HG02610 (cell line): ENCODE measurements at regions not wholly inside any gene's neighbourhood (a gene's known extent, or its start where the extent isn't known, plus 50 kb on each side); places are given as distances from the start of the nearest gene placed in this dataset.

Experiments
- ATAC-seq: cut with Tn5 transposase; IDR thresholded peaks from one replicate; pipeline ENCODE4 v1.9.1; 2021; ENCODE audit warnings: mild to moderate bottlenecking, moderate library complexity; ENCODE audit not compliant: unreplicated experiment

DNA sequence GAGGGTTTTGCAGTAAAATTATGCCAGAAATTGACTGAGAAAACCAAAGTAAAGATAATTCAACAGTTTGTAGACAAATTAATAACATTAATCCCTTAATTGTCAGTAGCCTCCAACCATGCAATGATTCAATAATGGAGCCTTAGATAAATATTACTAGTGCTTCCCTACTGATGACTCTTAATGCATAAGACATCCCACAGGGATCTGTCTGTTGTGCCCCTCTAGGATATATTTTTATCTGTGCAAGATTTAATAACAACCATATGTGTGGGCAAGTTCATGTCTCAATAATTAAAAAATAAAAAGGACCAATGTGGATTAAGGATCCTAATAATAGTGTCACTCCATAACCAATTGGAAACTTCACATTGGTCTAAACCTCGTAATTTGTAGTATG, 230.3 kb upstream of the TCF4 start:
- no peak for ATAC-seq

DNA sequence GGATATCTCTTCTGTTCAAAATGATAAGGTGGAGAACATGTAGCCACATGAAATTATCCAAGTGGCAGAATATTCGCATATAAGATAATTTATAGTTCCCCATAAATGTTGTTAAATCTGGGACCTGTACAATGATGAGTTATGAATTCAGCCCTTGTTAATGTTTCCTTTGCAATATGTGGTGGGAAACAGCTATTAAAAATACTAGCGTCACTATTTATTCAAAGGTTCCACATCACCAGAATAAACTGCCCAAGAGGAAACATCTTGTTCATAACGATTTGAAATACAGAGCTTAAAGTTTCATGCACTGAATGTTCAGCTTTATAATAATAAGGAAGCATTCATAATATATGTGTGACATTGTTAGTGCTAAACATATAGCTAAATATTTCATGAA, 223.9 kb upstream of the TCF4 start:
- no peak for ATAC-seq

- no peak for ATAC-seq
Measured at GRCh38 chr18:55805666-55806065, 217.7 kb upstream of the TCF4 start.

GRCh38 chr18:55795101-55795669, 207.2 kb upstream of the TCF4 start:
- no peak for ATAC-seq

DNA sequence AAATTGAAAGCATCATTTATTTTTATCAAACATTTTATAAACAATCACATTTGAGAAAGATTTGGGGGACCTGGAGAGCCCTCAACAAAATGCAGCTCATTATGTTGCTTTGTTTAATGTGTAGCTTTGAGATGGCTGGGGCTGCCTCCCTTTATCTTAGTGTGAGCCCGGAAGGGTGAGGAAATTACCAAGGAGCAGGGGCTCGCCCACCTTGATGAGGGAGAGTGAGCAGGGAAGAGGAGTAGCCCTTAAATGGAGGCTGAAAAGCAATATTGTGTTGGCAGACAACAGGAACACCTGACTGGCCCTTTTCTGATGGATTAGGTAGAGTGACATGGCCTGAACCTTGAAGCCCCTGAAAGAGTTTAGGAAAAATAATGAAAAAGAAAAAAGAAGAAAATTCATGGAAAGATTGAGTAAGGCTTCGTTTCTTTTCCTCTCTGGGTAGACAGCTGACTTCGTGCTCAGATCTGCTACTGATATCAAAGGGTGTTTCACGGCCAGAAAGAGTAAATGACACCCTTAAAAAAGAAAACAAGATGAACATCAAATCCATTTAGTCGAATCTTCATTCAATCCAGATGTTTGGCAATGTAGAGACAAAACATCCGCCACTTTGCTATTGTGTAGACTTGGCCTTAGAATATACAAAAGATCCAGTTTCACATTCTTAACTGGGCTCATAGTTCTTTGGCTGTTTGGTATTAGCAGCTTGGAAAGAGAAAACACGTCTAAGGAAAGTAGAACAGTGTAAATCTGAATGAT, 206.5 kb upstream of the TCF4 start:
- ATAC-seq, result no peak

GRCh38 chr18:55790296-55790695, 202.3 kb upstream of the TCF4 start:
- ATAC-seq, result no peak

DNA sequence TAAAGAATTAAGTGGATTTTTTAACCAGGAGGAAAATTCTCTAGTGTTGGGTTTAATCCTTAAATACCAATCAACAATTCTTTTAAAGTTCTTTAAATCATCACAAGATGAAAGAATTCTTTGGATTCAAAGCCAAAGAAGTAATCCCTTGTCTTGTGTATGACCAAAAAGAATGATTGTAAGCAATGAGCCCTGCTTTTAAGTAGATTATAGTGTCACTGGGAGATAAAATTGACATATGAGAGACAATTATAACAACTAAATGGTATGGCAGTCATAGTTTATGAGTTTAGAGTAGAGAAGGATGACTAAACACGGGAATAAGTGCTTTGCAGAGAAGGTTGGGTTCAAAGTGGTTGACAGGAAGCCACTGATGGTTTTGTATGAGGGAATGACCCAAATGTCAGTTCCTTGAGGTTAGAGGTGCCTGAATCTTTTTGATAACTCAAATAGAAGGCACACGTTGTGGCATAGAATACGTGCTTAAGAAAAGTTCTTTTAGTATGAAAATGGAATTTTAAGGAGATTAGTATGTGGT, 199.6 kb upstream of the TCF4 start:
- ATAC-seq, result no peak

- ATAC-seq, result no peak
Measured at GRCh38 chr18:55786651-55787272, 198.8 kb upstream of the TCF4 start.

DNA sequence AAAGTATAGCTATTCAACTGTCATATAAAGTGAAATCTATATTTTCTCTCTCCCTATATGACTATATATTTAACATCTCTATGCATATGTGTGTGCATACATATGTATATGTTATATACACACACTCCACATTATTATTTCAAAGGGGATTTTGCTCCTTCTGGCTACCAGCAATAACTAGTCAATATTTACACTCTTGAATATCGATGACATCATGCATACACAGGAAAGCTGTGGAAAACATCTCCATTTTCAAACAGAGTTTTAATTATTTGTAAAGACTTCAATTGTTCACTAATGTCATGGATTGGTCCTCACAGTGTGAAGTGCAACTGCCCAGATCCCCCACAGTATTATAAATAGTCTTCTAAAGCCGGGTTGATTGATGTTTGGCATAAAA, 195.9 kb upstream of the TCF4 start:
- no peak for ATAC-seq

DNA sequence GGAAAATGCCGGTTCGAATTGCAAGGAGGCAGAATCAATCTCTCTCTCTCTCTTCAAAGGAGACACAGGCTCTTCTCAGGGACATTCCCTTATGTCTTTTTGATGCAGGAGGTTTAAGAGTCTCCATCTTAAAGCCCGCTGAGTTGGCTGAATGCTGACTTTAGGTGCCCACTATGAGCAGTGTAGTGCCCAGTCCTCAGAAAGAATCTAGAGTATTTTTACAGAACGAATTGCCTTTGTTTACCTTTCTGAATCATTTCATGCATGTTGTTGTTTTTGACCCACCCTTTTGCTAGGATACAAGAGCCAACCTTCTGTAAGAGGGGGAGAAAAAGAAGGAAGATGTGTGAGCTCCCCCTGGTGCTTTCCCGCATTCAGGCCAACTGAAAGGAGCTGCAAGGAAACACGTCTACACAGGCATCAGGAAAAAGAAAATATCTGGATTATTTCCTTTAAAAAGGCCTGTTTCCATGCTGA, 193.5 kb upstream of the TCF4 start:
- ATAC-seq, result no peak

GRCh38 chr18:55780586-55781071, 192.6 kb upstream of the TCF4 start:
- no peak for ATAC-seq

DNA sequence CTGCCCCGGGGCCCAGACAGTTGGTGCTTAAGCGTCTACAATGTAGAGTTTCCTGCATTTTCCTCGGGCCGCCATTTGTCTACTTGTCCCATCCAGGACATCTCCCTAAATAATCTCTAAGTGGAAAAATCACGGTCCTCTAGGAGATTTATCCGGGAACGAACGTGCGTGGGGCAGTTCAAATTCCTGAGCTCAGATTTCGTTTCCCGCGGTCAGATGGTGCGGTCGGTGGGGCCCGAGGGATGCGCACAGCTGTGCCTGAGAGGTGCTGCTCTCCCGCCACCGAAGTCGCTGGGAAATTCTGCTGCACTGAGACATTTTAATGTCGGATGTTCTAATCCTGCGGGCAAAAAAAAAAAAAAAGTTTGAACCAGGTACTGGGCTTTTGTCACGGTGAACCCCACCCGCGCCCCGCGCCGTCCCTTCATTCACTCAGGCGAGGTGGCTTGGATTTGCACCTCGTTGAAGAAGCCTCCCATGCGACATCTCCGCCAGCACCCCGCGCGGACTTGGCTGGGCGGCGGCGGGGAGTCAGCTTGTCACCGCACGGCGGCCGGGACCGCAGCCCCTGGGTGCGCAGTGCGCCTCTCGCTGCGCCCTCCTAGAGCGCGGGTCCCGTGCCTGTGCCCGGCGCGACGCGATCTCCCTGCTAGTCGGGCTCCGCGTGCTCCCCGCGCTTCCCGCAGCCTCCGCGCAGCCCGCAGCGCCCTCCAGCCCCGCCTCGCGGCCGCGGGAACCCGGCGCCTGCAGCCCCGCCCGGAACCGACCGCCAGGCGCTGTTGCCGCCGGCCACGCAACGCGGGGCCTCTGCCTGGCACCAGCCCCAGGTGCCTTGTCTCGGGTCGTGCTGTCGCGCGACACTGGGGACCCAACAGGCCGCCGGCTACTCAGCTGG, 191.9 kb upstream of the TCF4 start:
- ATAC-seq, result no peak

DNA sequence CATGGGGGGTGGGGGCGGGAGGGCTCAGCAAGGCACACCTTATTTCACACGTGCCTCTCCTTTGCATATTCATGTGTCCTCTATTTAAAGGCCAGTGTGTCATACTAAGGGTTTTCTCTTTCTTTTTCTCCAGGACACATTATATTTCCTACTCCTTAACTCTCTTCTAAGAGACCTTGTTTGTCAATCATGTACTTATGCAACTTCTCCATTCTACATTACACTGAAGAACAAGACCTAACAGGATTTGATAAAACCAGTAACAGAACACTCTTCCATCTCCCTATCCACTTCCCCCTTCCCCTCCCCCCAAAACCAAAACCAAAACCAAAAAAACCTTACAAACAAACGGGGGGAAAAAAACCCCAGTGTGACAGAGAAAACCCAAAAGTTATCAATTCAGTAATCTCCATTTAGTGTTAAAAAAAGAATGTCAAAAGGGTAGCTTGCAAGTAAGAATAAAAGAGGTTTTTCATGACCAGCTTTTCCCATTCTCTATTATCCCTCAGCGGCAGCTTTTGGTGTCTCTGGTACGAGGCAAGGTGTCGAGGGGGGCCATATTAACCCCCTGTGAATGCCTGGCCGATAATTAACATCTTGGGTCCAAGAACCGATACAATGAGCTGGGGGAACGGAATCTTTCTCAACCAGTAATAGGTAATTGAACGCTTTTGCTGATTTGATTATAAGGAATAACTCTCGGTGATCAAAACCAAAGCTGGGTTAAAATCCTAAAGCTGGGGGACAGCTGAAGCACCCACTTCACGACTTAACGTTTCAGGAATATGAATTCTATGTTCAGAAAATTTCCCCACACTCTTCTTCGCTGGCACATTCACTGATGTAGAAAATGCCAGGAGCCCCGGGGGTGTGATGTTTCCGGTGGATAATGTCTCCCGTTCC, 191.0 kb upstream of the TCF4 start:
- ATAC-seq, result no peak

GRCh38 chr18:55777666-55778304, 189.8 kb upstream of the TCF4 start:
- no peak for ATAC-seq

- no peak for ATAC-seq
Measured at GRCh38 chr18:55775972-55776371, 188.0 kb upstream of the TCF4 start.

DNA sequence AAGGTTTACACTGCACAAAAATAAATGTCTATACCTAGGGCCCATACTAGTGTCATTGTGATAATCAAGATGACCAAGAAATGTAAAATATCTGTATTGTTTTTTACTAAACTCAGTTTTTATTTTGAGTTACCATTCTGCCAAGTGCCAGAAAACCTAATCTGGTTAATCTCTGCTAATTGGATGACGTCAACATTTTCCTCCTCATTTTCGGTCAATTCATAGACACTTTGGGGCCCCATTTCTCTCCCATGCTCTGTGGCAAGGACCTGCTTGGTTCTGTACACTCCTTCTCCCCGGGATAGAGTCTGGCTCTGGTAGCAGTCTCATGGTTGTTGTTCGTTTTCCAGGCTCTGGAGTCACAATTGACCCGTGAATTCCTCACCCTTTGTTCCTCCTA, 186.5 kb upstream of the TCF4 start:
- ATAC-seq, result no peak

DNA sequence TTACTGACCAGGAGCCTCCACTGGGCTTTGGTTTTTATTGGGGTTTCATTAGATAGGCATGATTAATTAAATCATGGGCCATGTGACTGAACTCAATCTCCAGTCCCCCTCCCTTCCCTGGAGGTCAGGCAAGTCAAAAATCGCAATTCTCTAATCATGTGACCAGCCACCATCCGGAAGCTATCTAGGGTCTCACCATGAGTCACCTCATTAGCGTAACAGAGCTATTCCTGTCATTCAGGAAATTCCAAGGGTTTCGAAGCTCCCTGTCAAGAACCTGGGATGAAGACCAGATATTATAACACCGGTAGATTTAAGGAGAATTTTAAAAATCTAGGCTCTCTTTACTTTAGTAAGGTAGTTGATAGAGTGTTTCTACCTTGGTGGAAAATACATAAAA, 180.3 kb upstream of the TCF4 start:
- no peak for ATAC-seq

- no peak for ATAC-seq
Measured at GRCh38 chr18:55764386-55764785, 176.4 kb upstream of the TCF4 start.

DNA sequence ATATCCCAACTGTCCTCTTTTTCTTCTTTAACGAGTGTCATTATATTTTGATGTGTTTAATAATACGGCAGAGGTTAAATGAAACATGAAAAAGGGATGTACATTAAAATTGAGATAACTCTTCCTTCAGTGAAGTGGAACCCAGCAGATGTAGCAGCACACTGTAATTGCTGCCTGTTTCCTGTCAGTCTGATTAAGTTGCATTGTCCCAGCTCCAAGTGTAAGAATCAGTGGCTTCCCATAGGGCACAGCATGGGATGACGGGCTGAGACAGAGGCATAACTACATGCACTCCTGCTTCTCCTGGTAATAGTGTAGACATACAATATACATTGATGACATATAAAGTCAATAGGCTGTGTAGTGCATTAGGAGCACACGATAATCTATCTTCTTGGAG, 175.8 kb upstream of the TCF4 start:
- no peak for ATAC-seq
